GM19397 (cell line): ENCODE measurements at regions not wholly inside any gene's neighbourhood (a gene's known extent, or its start where the extent isn't known, plus 50 kb on each side); places are given as distances from the start of the nearest gene placed in this dataset.

ENCODE experiments used
- ATAC-seq: cut with Tn5 transposase; IDR thresholded peaks from one replicate; pipeline ENCODE4 v1.9.1; 2021; ENCODE audit warnings: mild to moderate bottlenecking, moderate library complexity; ENCODE audit not compliant: unreplicated experiment

GRCh38 chr21:28106370-28106890, 886.2 kb downstream of the LTN1 start:
- no peak for ATAC-seq

GRCh38 chr21:28104346-28104745, 888.3 kb downstream of the LTN1 start:
- no peak for ATAC-seq

GRCh38 chr21:28100366-28100765, 892.3 kb downstream of the LTN1 start:
- ATAC-seq, result no peak

- ATAC-seq, result no peak
These were observed 893.5 kb downstream of the LTN1 start for GRCh38 chr21:28099001-28099705.

GRCh38 chr21:28091466-28091865, 901.2 kb downstream of the LTN1 start:
- ATAC-seq, result no peak

- ATAC-seq, result no peak
These were observed 902.1 kb downstream of the LTN1 start for GRCh38 chr21:28090546-28090945.

- ATAC-seq, result no peak
These were observed 902.9 kb downstream of the LTN1 start for GRCh38 chr21:28089599-28090441.

- ATAC-seq, result no peak
These were observed 905.7 kb downstream of the LTN1 start for GRCh38 chr21:28086861-28087581.

- no peak for ATAC-seq
These were observed 907.7 kb downstream of the LTN1 start for GRCh38 chr21:28084951-28085350.

- no peak for ATAC-seq
These were observed 909.3 kb downstream of the LTN1 start for GRCh38 chr21:28083350-28083749.

GRCh38 chr21:28078126-28078525, 914.6 kb downstream of the LTN1 start:
- ATAC-seq, result no peak

- no peak for ATAC-seq
These were observed 918.0 kb downstream of the LTN1 start for GRCh38 chr21:28074676-28075075.

- ATAC-seq, result no peak
These were observed 920.1 kb downstream of the LTN1 start for GRCh38 chr21:28072601-28073000.

- no peak for ATAC-seq
These were observed 923.2 kb downstream of the LTN1 start for GRCh38 chr21:28069450-28069923.

GRCh38 chr21:28068455-28069358, 924.0 kb downstream of the LTN1 start:
- ATAC-seq, result no peak

GRCh38 chr21:28066596-28067387, 925.9 kb downstream of the LTN1 start:
- no peak for ATAC-seq

- no peak for ATAC-seq
These were observed 926.6 kb downstream of the LTN1 start for GRCh38 chr21:28066076-28066475.

GRCh38 chr21:28063241-28064216, 929.1 kb downstream of the LTN1 start:
- ATAC-seq, result no peak
